ENCODE measurements at regions not wholly inside any gene's neighbourhood (a gene's known extent, or its start where the extent isn't known, plus 50 kb on each side); places are given as distances from the start of the nearest gene placed in this dataset.

GRCh38 chr20:7010527-7010926 is 243.0 kb downstream of the BMP2 start:
- DNase-seq (ENCODE audit: low spot score): no peak

More at GRCh38 chr20:7010527-7010926, 243.0 kb downstream of the BMP2 start:
- no peaks in the 10 kb centered on the region for H3K4me1 ChIP-seq (ENCODE audit: insufficient read depth)
- peaks cover 29% of the 10 kb centered on the region for H3K9me3 Mint-ChIP-seq
- no peaks in the 10 kb centered on the region for H3K79me2 ChIP-seq (replicated peaks; ENCODE audit: insufficient read depth)
- no peaks in the 10 kb centered on the region for H4K20me1 ChIP-seq (replicated peaks; ENCODE audit: insufficient read depth)
- no peak overlapping the region for H3K4me3 ChIP-seq
- no peaks in the 10 kb centered on the region for H3K27me3 ChIP-seq (ENCODE audit: insufficient read depth)
- ATAC-seq: no peak
- no peak overlapping the region for H3K4me2 ChIP-seq
- no peak overlapping the region for H3K4me3 Mint-ChIP-seq
- no peaks in the 10 kb centered on the region for H3K27me3 Mint-ChIP-seq (ENCODE audit: insufficient read depth, low read depth, poor library complexity)
- H3K36me3 ChIP-seq (ENCODE audit: insufficient read depth): peaks cover 2% of the 10 kb centered on the region; the same call in 1 of the 2 replicates
- no peak for TF ChIP-seq ETS1 (IDR thresholded peaks at IDR 0.05)
- TF ChIP-seq ZNF462 (CRISPR knock-in tag; IDR thresholded peaks at IDR 0.05): no peak
- no peak for TF ChIP-seq STAT1 (IDR thresholded peaks at IDR 0.05; ENCODE audit: unreplicated experiment)
- TF ChIP-seq ZNF114 (CRISPR knock-in tag; IDR thresholded peaks at IDR 0.05): no peak
- no peak for TF ChIP-seq ZNF331 (CRISPR knock-in tag; IDR thresholded peaks at IDR 0.05; ENCODE audit: low read depth)
- TF ChIP-seq POLR2AphosphoS5 (IDR thresholded peaks at IDR 0.05; ENCODE audit: low read depth): no peak
- TF ChIP-seq CTCF (conservative IDR thresholded peaks at IDR 0.05; ENCODE audit: low read depth in 2 of 2): no peak
- no peak for TF ChIP-seq NANOG (IDR thresholded peaks at IDR 0.05; ENCODE audit: borderline replicate concordance)
- no peak for TF ChIP-seq REST (IDR thresholded peaks at IDR 0.05; ENCODE audit: unreplicated experiment)
- no peak for TF ChIP-seq CREB1 (CRISPR knock-in tag; IDR thresholded peaks at IDR 0.05; ENCODE audit: low read depth)
- TF ChIP-seq EZH2 (IDR thresholded peaks at IDR 0.05; ENCODE audit: low read depth, unreplicated experiment): no peak
- no peak for TF ChIP-seq JUNB (IDR thresholded peaks at IDR 0.05; ENCODE audit: unreplicated experiment)
- TF ChIP-seq EZH2phosphoT487 (IDR thresholded peaks at IDR 0.05; ENCODE audit: unreplicated experiment): no peak
- no peak overlapping the region for H2AFZ ChIP-seq
- peaks cover 28% of the 10 kb centered on the region; the same call in 2 of the 3 replicates for H3K36me3 Mint-ChIP-seq (ENCODE audit: low read depth)
- no peak overlapping the region for H3K27ac ChIP-seq (ENCODE audit: low read depth)
- H3K27ac Mint-ChIP-seq: no peak overlapping the region
- peaks cover 7% of the 10 kb centered on the region; the same call in 1 of the 2 replicates for H3K9me2 ChIP-seq (ENCODE audit: insufficient read depth)
- H3F3A ChIP-seq (replicated peaks; ENCODE audit: low read depth): no peaks in the 10 kb centered on the region
- H3K4me1 Mint-ChIP-seq: peaks cover 5% of the 10 kb centered on the region; the same call in 2 of the 3 replicates

Data from GM23338 (cell line).